IMR-90 (cell line): ENCODE measurements at regions not wholly inside any gene's neighbourhood (a gene's known extent, or its start where the extent isn't known, plus 50 kb on each side); places are given as distances from the start of the nearest gene placed in this dataset.
A peak's percentile ranks its signal among the peaks of the same experiment; 100 is the strongest.

Experiments used
- ATAC-seq: fragments of 200-7000 bp; cut with Tn5 transposase; 2 replicates; pipeline ENCODE4 v1.9.1; 2020; ENCODE audit warnings: low read depth, mild to moderate bottlenecking, moderate library complexity
- BruUV-seq: library from RNA; stranded (reverse); fragments of 400-500 nt; replicated peaks from 2 replicates; lab custom pipeline; 2021; lab: Mats Ljungman, UMichigan
- CTCF ChIA-PET: fragments of 300-600 bp; formaldehyde crosslinking; extraction: SDS; loops from one replicate; lab custom pipeline; 2021; ENCODE audit warnings: antibody characterized with exemption; lab: Yijun Ruan, JAX
- POLR2A ChIA-PET: fragments of 300-600 bp; sonication (Branson Sonifier 250); formaldehyde crosslinking; loops from one replicate; lab custom pipeline; 2022; ENCODE audit warnings: antibody characterized with exemption; ENCODE audit not compliant: unreplicated experiment; lab: Charles Lee
- DNase-seq: peaks from one replicate; pipeline ENCODE4 v3.0.0; 2013
- H2AFZ ChIP-seq: replicated peaks from 2 replicates; pipeline ENCODE3; 2013; ENCODE audit warnings: low read length, mild to moderate bottlenecking; ENCODE audit not compliant: poor library complexity
- H2AK5ac ChIP-seq: 2 replicates; pipeline ENCODE4 v1.6.1; 2013; ENCODE audit warnings: low read depth, low read length, inconsistent platforms
- H2AK9ac ChIP-seq: replicated peaks from 2 replicates; pipeline ENCODE3; 2013; ENCODE audit warnings: mild to moderate bottlenecking, low read depth, low read length, moderate library complexity; ENCODE audit not compliant: poor library complexity
- H2BK120ac ChIP-seq: 2 replicates; pipeline ENCODE4 v1.6.1; 2013; ENCODE audit warnings: low read depth, low read length, inconsistent platforms
- H2BK15ac ChIP-seq: 3 replicates; pipeline ENCODE4 v1.6.1; 2013; ENCODE audit warnings: low read depth, low read length, inconsistent platforms
- H2BK20ac ChIP-seq: 2 replicates; pipeline ENCODE4 v1.6.1; 2013; ENCODE audit warnings: low read depth, mild to moderate bottlenecking, inconsistent platforms, low read length, moderate library complexity
- H2BK5ac ChIP-seq: 2 replicates; pipeline ENCODE4 v1.6.1; 2013; ENCODE audit warnings: mild to moderate bottlenecking, low read depth, low read length, inconsistent platforms; ENCODE audit not compliant: poor library complexity, severe bottlenecking
- H3K14ac ChIP-seq: replicated peaks from 2 replicates; pipeline ENCODE4 v1.6.1; 2013; ENCODE audit warnings: low read depth, low read length, inconsistent platforms
- H3K18ac ChIP-seq: 2 replicates; pipeline ENCODE4 v1.6.1; 2013; ENCODE audit warnings: low read depth, low read length, control low read depth
- H3K23ac ChIP-seq: 2 replicates; pipeline ENCODE4 v1.6.1; 2013; ENCODE audit warnings: low read depth, low read length, inconsistent platforms
- H3K27ac ChIP-seq: 2 replicates; pipeline ENCODE4 v1.5.1; 2013; ENCODE audit warnings: mild to moderate bottlenecking, control low read depth, low read length; ENCODE audit not compliant: insufficient read depth
- H3K27me3 ChIP-seq: 2 replicates; pipeline ENCODE4 v1.6.1; 2013; ENCODE audit warnings: low read length; ENCODE audit not compliant: control insufficient read depth, insufficient read depth
- H3K36me3 ChIP-seq: 2 replicates; pipeline ENCODE4 v1.6.1; 2013; ENCODE audit warnings: low read length, mixed read lengths; ENCODE audit not compliant: control insufficient read depth, insufficient read depth
- H3K4ac ChIP-seq: 2 replicates; pipeline ENCODE4 v1.6.1; 2013; ENCODE audit warnings: low read depth, low read length, inconsistent platforms
- H3K4me1 ChIP-seq: 2 replicates; pipeline ENCODE4 v1.6.1; 2013; ENCODE audit warnings: low read length, mixed read lengths; ENCODE audit not compliant: control insufficient read depth, insufficient read depth
- H3K4me2 ChIP-seq: 2 replicates; pipeline ENCODE4 v1.6.1; 2013; ENCODE audit warnings: low read depth, mild to moderate bottlenecking, control low read depth, low read length, moderate library complexity
- H3K4me3 ChIP-seq: 2 replicates; pipeline ENCODE4 v1.5.1; 2013; ENCODE audit warnings: low read depth, mild to moderate bottlenecking, control low read depth, low read length, moderate library complexity; ENCODE audit not compliant: insufficient read depth
- H3K56ac ChIP-seq: 2 replicates; pipeline ENCODE4 v1.6.1; 2013; ENCODE audit warnings: low read length, inconsistent platforms; ENCODE audit not compliant: insufficient read depth; ENCODE audit errors: extremely low read depth
- H3K79me1 ChIP-seq, 2 experiments: 2 replicates each; pipeline ENCODE4 v1.6.1; 2013; ENCODE audit warnings: low read length in 2 of 2, inconsistent platforms in 1 of 2, low read depth in 1 of 2
- H3K9ac ChIP-seq: 2 replicates; pipeline ENCODE4 v1.6.1; 2013; ENCODE audit warnings: low read depth, low read length, control low read depth
- H3K9me1 ChIP-seq: 2 replicates; pipeline ENCODE4 v1.6.1; 2013; ENCODE audit warnings: low read length, inconsistent platforms; ENCODE audit not compliant: insufficient read depth
- H3K9me3 ChIP-seq: 2 replicates; pipeline ENCODE4 v1.6.1; 2013; ENCODE audit warnings: low read length; ENCODE audit not compliant: control insufficient read depth, insufficient read depth
- H4K20me1 ChIP-seq: 2 replicates; pipeline ENCODE4 v1.6.1; 2013; ENCODE audit warnings: low read length, inconsistent platforms; ENCODE audit not compliant: insufficient read depth
- H4K5ac ChIP-seq: 2 replicates; pipeline ENCODE4 v1.6.1; 2013; ENCODE audit warnings: mild to moderate bottlenecking, low read depth, low read length, control low read depth
- H4K8ac ChIP-seq, 2 experiments: 2 replicates each; pipeline ENCODE4 v1.6.1; 2013; ENCODE audit warnings: low read depth in 2 of 2, low read length in 2 of 2, control low read depth in 1 of 2, inconsistent platforms in 1 of 2
- H4K91ac ChIP-seq: 2 replicates; pipeline ENCODE4 v1.6.1; 2013; ENCODE audit warnings: low read depth, low read length, inconsistent platforms; ENCODE audit not compliant: insufficient read depth
- BHLHE40 ChIP-seq: fragments of 150-350 bp; IDR thresholded peaks from 2 replicates; pipeline ENCODE4 v1.6.1; 2016; ENCODE audit warnings: mild to moderate bottlenecking, low read depth, low read length
- CEBPB ChIP-seq: IDR thresholded peaks from 2 replicates; pipeline ENCODE4 v1.6.1; 2012; ENCODE audit warnings: low read depth, low read length, improper control_type of control experiment
- CTCF ChIP-seq: conservative IDR thresholded peaks from 2 replicates; pipeline ENCODE4 v1.5.1; 2012; ENCODE audit warnings: mild to moderate bottlenecking, low read depth, low read length, improper control_type of control experiment
- FOS ChIP-seq: fragments of 150-350 bp; IDR thresholded peaks from 2 replicates; pipeline ENCODE4 v1.6.1; 2016; ENCODE audit warnings: low read depth, low read length
- MXI1 ChIP-seq: IDR thresholded peaks from 2 replicates; pipeline ENCODE4 v1.6.1; 2012; ENCODE audit warnings: low read depth, mild to moderate bottlenecking, low read length, moderate library complexity, borderline replicate concordance
- RFX5 ChIP-seq: IDR thresholded peaks from 2 replicates; pipeline ENCODE4 v1.8.0; 2012; ENCODE audit warnings: low read depth, mild to moderate bottlenecking, low read length, moderate library complexity
- USF2 ChIP-seq: fragments of 150-350 bp; IDR thresholded peaks from 2 replicates; pipeline ENCODE4 v1.6.1; 2017; ENCODE audit warnings: mild to moderate bottlenecking, antibody characterized with exemption, low read length, low read depth
- WGBS, 2 experiments: methylation state at CpG; one replicate each; pipeline versions ENCODE4 v1.1.5 to v1.1.7; 2013; ENCODE audit warnings: missing lambda C conversion rate in 2 of 2; ENCODE audit not compliant: insufficient read length in 1 of 2; ENCODE audit errors: extremely low coverage in 2 of 2; 5-methylcytosine and 5-hydroxymethylcytosine counted together
- dilution Hi-C: fragments of 300-500 bp; cut with HindIII; formaldehyde crosslinking; loops from one replicate; pipeline ENCODE4 v1.14.3; 2018; ENCODE audit warnings: low sequenced_read_pairs; ENCODE audit not compliant: unreplicated experiment
- in situ Hi-C: fragments of 300-500 bp; cut with MboI; formaldehyde crosslinking; loops from 3 replicates; pipeline ENCODE4 v1.14.3; 2019; ENCODE audit warnings: low sequenced_read_pairs, inconsistent platforms, mixed read lengths
- intact Hi-C: fragments of 100-400 bp; cut with micrococcal nuclease; formaldehyde crosslinking; loops from 2 replicates; pipeline ENCODE4 v1.10.0; 2022

DNA sequence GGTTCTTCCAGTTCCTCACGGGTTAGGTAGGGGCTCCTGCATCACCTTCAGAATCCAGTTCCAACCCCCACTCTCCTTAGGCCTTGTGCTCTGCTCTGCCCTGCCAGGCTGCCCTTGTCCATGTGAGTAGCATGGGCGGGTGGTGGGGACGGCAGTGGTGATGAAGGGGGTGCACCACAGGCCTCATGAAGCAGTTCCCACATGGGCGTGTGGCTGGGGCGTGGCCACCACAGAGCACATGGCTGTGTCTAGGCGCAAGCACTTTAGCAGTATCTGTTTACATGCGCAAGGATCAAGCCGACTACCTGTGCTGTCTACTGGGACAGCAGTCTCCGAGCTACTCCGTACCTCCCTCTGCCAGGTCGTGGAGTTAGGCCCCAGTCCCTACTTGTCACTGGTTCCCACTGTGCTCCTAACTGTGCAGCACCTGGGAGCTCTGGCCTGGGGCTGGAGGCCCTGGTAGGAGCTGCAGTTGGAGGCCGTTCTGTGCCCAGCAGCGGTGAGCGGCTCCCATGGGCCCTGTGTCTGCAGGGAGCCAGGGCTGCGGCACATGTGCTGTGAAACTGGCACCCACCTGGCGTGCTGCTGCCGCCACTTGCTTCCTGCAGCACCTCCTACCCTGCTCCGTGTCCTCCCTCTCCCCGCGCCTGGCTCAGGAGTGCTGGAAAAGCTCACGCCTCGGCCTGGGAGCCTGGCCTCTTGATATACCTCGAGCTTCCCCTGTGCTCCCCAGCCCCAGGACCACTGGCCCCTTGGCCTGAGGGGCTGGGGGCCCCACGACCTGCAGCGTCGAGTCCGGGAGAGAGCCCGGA lies 53.5 kb downstream of the PLXNA1 start:
- Histone ChIP-seq H3K4ac (peak overlapping the region; percentile 42; the same call in 1 of the 2 replicates), H4K20me1 (no peaks in the 10 kb centered on the region; the same call in 1 of the 2 replicates), H3K9me1 (no peaks in the 10 kb centered on the region; the same call in 1 of the 2 replicates), H3K36me3 (peaks cover 27% of the 10 kb centered on the region), H3K14ac (no peak overlapping the region), H4K5ac (no peak overlapping the region), H3K9me3 (no peaks in the 10 kb centered on the region), H3K27me3 (no peaks in the 10 kb centered on the region; the same call in 1 of the 2 replicates), H2BK15ac (no peak overlapping the region), H3K18ac (no peak overlapping the region), H3K56ac (no peak overlapping the region), H2AFZ (peak overlapping the region; percentile 74), H2AK5ac (no peak overlapping the region), H3K4me1 (no peaks in the 10 kb centered on the region; the same call in 1 of the 2 replicates), H3K9ac (no peak overlapping the region), H2BK5ac (no peak overlapping the region), H3K4me3 (no peak overlapping the region), H2AK9ac (peak overlapping the region; percentile 13), H3K27ac (no peak overlapping the region), H2BK120ac (no peak overlapping the region), H3K79me1 (no peaks in the 10 kb centered on the region), H4K8ac (no peak overlapping the region), H3K23ac (no peak overlapping the region), H2BK20ac (no peak overlapping the region), H4K91ac (0 out of 2 replicates have a peak overlapping the region, but pooled peaks have one; percentile 18), H3K4me2 (no peak overlapping the region)
- DNase-seq, result no peak
- in situ Hi-C loops (no loop called here), intact Hi-C loops (no loop called here), dilution Hi-C loops (no loop called here)
- no peak for TF ChIP-seq BHLHE40
- no peak for TF ChIP-seq USF2
- no peak for TF ChIP-seq CEBPB
- no peak for TF ChIP-seq CTCF
- TF ChIP-seq MXI1, result no peak
- TF ChIP-seq FOS, result no peak
- TF ChIP-seq RFX5, result no peak
- ChIA-PET POLR2A (no interaction called here), CTCF (no interaction called here)
- BruUV-seq, result TSS peak; percentile 68
- ATAC-seq, result no peak
- 88% methylated on average over 21 of the region's 28 CpGs; no CpG with 5 or more reads in 1 of the 2 experiments for WGBS, 2 experiments
